ENCODE measurements at regions not wholly inside any gene's neighbourhood (a gene's known extent, or its start where the extent isn't known, plus 50 kb on each side); places are given as distances from the start of the nearest gene placed in this dataset.

- no peak for TF ChIP-seq ZNF316 (IDR thresholded peaks at IDR 0.05)
- TF ChIP-seq PTBP1 (IDR thresholded peaks at IDR 0.05; ENCODE audit: low read depth, low read length) = no peak
- no peak for TF ChIP-seq PCBP1 (IDR thresholded peaks at IDR 0.05; ENCODE audit: low read depth, low read length, poor library complexity, severe bottlenecking)
Measured at GRCh38 chr2:184039493-184039892, 558.8 kb upstream of the ZNF804A start (continued).

- no peak for DNase-seq (ENCODE audit: extremely low read depth in 1 of 4, low spot score in 3 of 4)
- no TSS peak for BruUV-seq (replicated peaks)
- no peak overlapping the region for H3K4me2 ChIP-seq (ENCODE audit: insufficient read depth, low read length)
- WGBS (ENCODE audit: insufficient coverage, low coverage, missing lambda C conversion rate) = 0% methylated on average over 1 of the region's 1 CpG
- no peaks in the 10 kb centered on the region for H3K79me2 ChIP-seq (ENCODE audit: control insufficient read depth, insufficient read depth, low read length)
- H3K9me3 ChIP-seq (replicated peaks; ENCODE audit: control insufficient read depth, insufficient read depth, low read depth, low read length) = no peaks in the 10 kb centered on the region; the same call in 1 of the 2 replicates
- H3K4me3 ChIP-seq = no peak overlapping the region
- H2AFZ ChIP-seq (ENCODE audit: low read depth, low read length) = no peak overlapping the region
- no peak for FAIRE-seq
- POLR2A ChIA-PET = no interaction called here
- CTCF ChIA-PET (ENCODE audit: low intra/inter-chr PET ratio) = no interaction called here
- no peaks in the 10 kb centered on the region for H4K20me1 ChIP-seq (replicated peaks; ENCODE audit: control insufficient read depth, insufficient read depth, low read length)
- ATAC-seq = no peak
- in situ Hi-C loops (cut with MboI) = no loop called here
- H3K9me1 ChIP-seq (ENCODE audit: control insufficient read depth, insufficient read depth, low read length) = no peaks in the 10 kb centered on the region
- H3K27ac ChIP-seq (ENCODE audit: extremely low read depth, low read depth, low read length) = no peak overlapping the region
- no peaks in the 10 kb centered on the region for H3K36me3 ChIP-seq (ENCODE audit: control insufficient read depth, insufficient read depth, low read length)
- intact Hi-C loops (cut with micrococcal nuclease) = no loop called here
- H3K9ac ChIP-seq (ENCODE audit: insufficient read depth in 1 of 2, low read depth in 2 of 2, low read length in 2 of 2) = no peak overlapping the region
- TF ChIP-seq BCLAF1 (IDR thresholded peaks at IDR 0.05; ENCODE audit: borderline replicate concordance in 1 of 2, control insufficient read depth in 1 of 2, low read depth in 2 of 2, low read length in 1 of 2) = no peak
- no peak for TF ChIP-seq BHLHE40 (IDR thresholded peaks at IDR 0.05; ENCODE audit: low read length)
- TF ChIP-seq ZBTB8A (IDR thresholded peaks at IDR 0.05; ENCODE audit: partially characterized antibody) = no peak
- TF ChIP-seq BRCA1 (IDR thresholded peaks at IDR 0.05) = no peak
- TF ChIP-seq BRCA1 (CRISPR knock-in tag; IDR thresholded peaks at IDR 0.05) = no peak
- no peak for TF ChIP-seq SFPQ (IDR thresholded peaks at IDR 0.05; ENCODE audit: low read depth, low read length)
- no peak for TF ChIP-seq ZNF217 (CRISPR knock-in tag; IDR thresholded peaks at IDR 0.05)
- no peak for TF ChIP-seq MTF1 (CRISPR knock-in tag; IDR thresholded peaks at IDR 0.05; ENCODE audit: borderline replicate concordance)
- no peak for TF ChIP-seq SMAD2 (IDR thresholded peaks at IDR 0.05; ENCODE audit: low read depth, low read length)
- TF ChIP-seq, protein P1, sequence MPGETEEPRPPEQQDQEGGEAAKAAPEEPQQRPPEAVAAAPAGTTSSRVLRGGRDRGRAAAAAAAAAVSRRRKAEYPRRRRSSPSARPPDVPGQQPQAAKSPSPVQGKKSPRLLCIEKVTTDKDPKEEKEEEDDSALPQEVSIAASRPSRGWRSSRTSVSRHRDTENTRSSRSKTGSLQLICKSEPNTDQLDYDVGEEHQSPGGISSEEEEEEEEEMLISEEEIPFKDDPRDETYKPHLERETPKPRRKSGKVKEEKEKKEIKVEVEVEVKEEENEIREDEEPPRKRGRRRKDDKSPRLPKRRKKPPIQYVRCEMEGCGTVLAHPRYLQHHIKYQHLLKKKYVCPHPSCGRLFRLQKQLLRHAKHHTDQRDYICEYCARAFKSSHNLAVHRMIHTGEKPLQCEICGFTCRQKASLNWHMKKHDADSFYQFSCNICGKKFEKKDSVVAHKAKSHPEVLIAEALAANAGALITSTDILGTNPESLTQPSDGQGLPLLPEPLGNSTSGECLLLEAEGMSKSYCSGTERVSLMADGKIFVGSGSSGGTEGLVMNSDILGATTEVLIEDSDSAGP (CRISPR knock-in tag; IDR thresholded peaks at IDR 0.05) = no peak
- no peaks in the 10 kb centered on the region for H3K4me1 ChIP-seq (replicated peaks in 1 of 2; ENCODE audit: control insufficient read depth in 2 of 2, insufficient read depth in 2 of 2, low read length in 2 of 2)
- no peaks in the 10 kb centered on the region for H3K27me3 ChIP-seq (ENCODE audit: control insufficient read depth in 2 of 2, insufficient read depth in 2 of 2, low read length in 2 of 2)
Measured at GRCh38 chr2:184040230-184040629, 558.1 kb upstream of the ZNF804A start.
